H1 (cell line): ENCODE measurements at regions not wholly inside any gene's neighbourhood (a gene's known extent, or its start where the extent isn't known, plus 50 kb on each side); places are given as distances from the start of the nearest gene placed in this dataset.
"Not testable (repeated sequence)": the region's sequence is repeated elsewhere in the genome, so short reads cannot be mapped to it uniquely, and the experiment has no call there.

Experiments used
- CTCF ChIA-PET: fragments of 300-600 bp; sonication (Branson Sonifier 250); formaldehyde crosslinking; loops from one replicate; lab custom pipeline; 2021; ENCODE audit not compliant: partially characterized antibody; lab: Charles Lee
- POLR2A ChIA-PET: fragments of 300-600 bp; sonication (Branson Sonifier 250); formaldehyde crosslinking; loops from one replicate; lab custom pipeline; 2021; ENCODE audit warnings: inconsistent platforms; ENCODE audit not compliant: partially characterized antibody; lab: Charles Lee
- DNase-seq, 2 experiments: peaks; one replicate each; pipeline versions ENCODE4 v3.0.0 to v3.0.0-alpha.2; 2010 to 2022; ENCODE audit warnings: low spot score in 2 of 2, low read depth in 1 of 2, mixed read lengths in 1 of 2
- FAIRE-seq: peaks from 2 replicates; lab custom pipeline; 2011; peaks lifted over from hg19 to GRCh38; lab: Jason Lieb, UNC
- H2AFZ ChIP-seq: 2 replicates; pipeline ENCODE4 v1.8.1; 2012; ENCODE audit warnings: low read length, inconsistent platforms
- H2AK5ac ChIP-seq: 2 replicates; pipeline ENCODE4 v1.6.1; 2013; ENCODE audit warnings: low read depth, low read length
- H2BK120ac ChIP-seq: replicated peaks from 2 replicates; pipeline ENCODE3; 2013; ENCODE audit warnings: low read depth, low read length, inconsistent platforms
- H2BK12ac ChIP-seq: 2 replicates; pipeline ENCODE4 v1.6.1; 2013; ENCODE audit warnings: low read depth, low read length
- H2BK15ac ChIP-seq: 2 replicates; pipeline ENCODE4 v1.6.1; 2013; ENCODE audit warnings: low read length
- H2BK20ac ChIP-seq: 2 replicates; pipeline ENCODE4 v1.6.1; 2013; ENCODE audit warnings: low read length
- H2BK5ac ChIP-seq: 2 replicates; pipeline ENCODE4 v1.6.1; 2013; ENCODE audit warnings: low read depth, low read length
- H3K14ac ChIP-seq: 2 replicates; pipeline ENCODE4 v1.6.1; 2013; ENCODE audit warnings: inconsistent platforms; ENCODE audit not compliant: insufficient read length
- H3K18ac ChIP-seq: 2 replicates; pipeline ENCODE4 v1.6.1; 2013; ENCODE audit warnings: low read length; ENCODE audit errors: extremely low read depth
- H3K23ac ChIP-seq: 2 replicates; pipeline ENCODE4 v1.6.1; 2013; ENCODE audit warnings: inconsistent platforms; ENCODE audit not compliant: insufficient read length
- H3K23me2 ChIP-seq: 2 replicates; pipeline ENCODE4 v1.6.1; 2013; ENCODE audit warnings: low read depth, low read length
- H3K27ac ChIP-seq: 2 replicates; pipeline ENCODE4 v1.6.1; 2011; ENCODE audit warnings: low read depth, low read length, inconsistent platforms
- H3K27me3 ChIP-seq, 4 experiments: replicated peaks in 1 of 4; 1 replicate in 1 of 4; 2 replicates in 3 of 4; pipeline versions ENCODE4 v1.6.1 to v1.8.1; 2011 to 2013; ENCODE audit warnings: low read length in 3 of 4, mild to moderate bottlenecking in 3 of 4, inconsistent platforms in 2 of 4, mixed read lengths in 2 of 4, moderate library complexity in 1 of 4; ENCODE audit not compliant: control insufficient read depth in 3 of 4, insufficient read depth in 3 of 4; ENCODE audit errors: extremely low read depth in 1 of 4
- H3K36me3 ChIP-seq, 4 experiments: 2 replicates each; pipeline versions ENCODE4 v1.6.1 to v1.8.1; 2011 to 2013; ENCODE audit warnings: mild to moderate bottlenecking in 4 of 4, low read length in 3 of 4, moderate library complexity in 2 of 4, control low read depth in 1 of 4, inconsistent platforms in 1 of 4; ENCODE audit not compliant: insufficient read depth in 4 of 4, control insufficient read depth in 2 of 4
- H3K4ac ChIP-seq: replicated peaks from 2 replicates; pipeline ENCODE3; 2013; ENCODE audit warnings: low read length, low read depth, mixed read lengths, inconsistent platforms; ENCODE audit not compliant: insufficient read length
- H3K4me1 ChIP-seq, 4 experiments: replicated peaks in 1 of 4; 1 replicate in 1 of 4; 2 replicates in 3 of 4; pipeline versions ENCODE4 v1.6.1 to v1.8.1; 2011 to 2013; ENCODE audit warnings: low read length in 3 of 4, inconsistent platforms in 2 of 4, mixed read lengths in 1 of 4; ENCODE audit not compliant: insufficient read depth in 4 of 4, control insufficient read depth in 3 of 4
- H3K4me2 ChIP-seq, 2 experiments: 2 replicates each; pipeline versions ENCODE4 v1.6.1 to v1.8.1; 2011 to 2013; ENCODE audit warnings: low read depth in 2 of 2, low read length in 2 of 2, control low read depth in 1 of 2, inconsistent platforms in 1 of 2, mild to moderate bottlenecking in 1 of 2; ENCODE audit not compliant: insufficient read depth in 1 of 2
- H3K4me3 ChIP-seq, 4 experiments: fragments of 200-600, 300-600 bp in 1 of 4; sonication (generic), shearing (Covaris generic), sonication (Bioruptor Twin) in 1 of 4; 2 replicates each; pipeline versions ENCODE4 v1.5.1 to v1.8.1; 2011 to 2016; ENCODE audit warnings: low read length in 4 of 4, low read depth in 3 of 4, control low read depth in 2 of 4, inconsistent platforms in 2 of 4, mild to moderate bottlenecking in 2 of 4, mixed read lengths in 1 of 4, moderate library complexity in 1 of 4; ENCODE audit not compliant: insufficient read depth in 2 of 4; ENCODE audit errors: extremely low read depth in 1 of 4
- H3K56ac ChIP-seq: replicated peaks from 2 replicates; pipeline ENCODE3; 2013; ENCODE audit warnings: low read depth, mild to moderate bottlenecking, mixed read lengths, low read length, inconsistent platforms; ENCODE audit not compliant: insufficient read length
- H3K79me1 ChIP-seq: 2 replicates; pipeline ENCODE4 v1.6.1; 2013; ENCODE audit warnings: low read depth, low read length, control low read depth
- H3K79me2 ChIP-seq, 2 experiments: 2 replicates each; pipeline versions ENCODE4 v1.6.1 to v1.8.1; 2012 to 2013; ENCODE audit warnings: low read length in 2 of 2, mild to moderate bottlenecking in 2 of 2, inconsistent platforms in 1 of 2; ENCODE audit not compliant: insufficient read depth in 2 of 2, control insufficient read depth in 1 of 2
- H3K9ac ChIP-seq, 4 experiments: replicated peaks in 1 of 4; 1 replicate in 1 of 4; 2 replicates in 3 of 4; pipeline versions ENCODE4 v1.6.1 to v1.8.1; 2011 to 2013; ENCODE audit warnings: low read depth in 3 of 4, low read length in 3 of 4, control low read depth in 2 of 4, mild to moderate bottlenecking in 2 of 4, moderate library complexity in 2 of 4, inconsistent platforms in 1 of 4; ENCODE audit errors: extremely low read depth in 1 of 4
- H3K9me3 ChIP-seq, 2 experiments: 2 replicates each; pipeline versions ENCODE4 v1.6.1 to v1.8.1; 2012 to 2013; ENCODE audit warnings: mild to moderate bottlenecking in 2 of 2, moderate library complexity in 2 of 2, control low read depth in 1 of 2, inconsistent platforms in 1 of 2, low read depth in 1 of 2, low read length in 1 of 2, mixed read lengths in 1 of 2; ENCODE audit not compliant: insufficient read depth in 2 of 2
- H4K20me1 ChIP-seq, 2 experiments: replicated peaks in 1 of 2; 2 replicates each; pipeline versions ENCODE3 to v1.8.1; 2011 to 2013; ENCODE audit warnings: inconsistent platforms in 2 of 2, low read length in 2 of 2, mild to moderate bottlenecking in 1 of 2; ENCODE audit not compliant: insufficient read depth in 2 of 2, control insufficient read depth in 1 of 2
- H4K5ac ChIP-seq: 2 replicates; pipeline ENCODE4 v1.6.1; 2013; ENCODE audit warnings: low read length, low read depth, mixed read lengths, inconsistent platforms; ENCODE audit not compliant: insufficient read length
- H4K8ac ChIP-seq: 2 replicates; pipeline ENCODE4 v1.8.0; 2013; ENCODE audit warnings: mild to moderate bottlenecking, moderate library complexity, low read length, inconsistent platforms; ENCODE audit not compliant: insufficient read depth; ENCODE audit errors: extremely low read depth
- H4K91ac ChIP-seq: replicated peaks from 2 replicates; pipeline ENCODE3; 2013; ENCODE audit warnings: low read length, mixed read lengths, inconsistent platforms; ENCODE audit not compliant: insufficient read length
- RFX5 ChIP-seq: IDR thresholded peaks from 2 replicates; pipeline ENCODE4 v1.6.1; 2011; ENCODE audit warnings: low read depth, low read length, improper control_type of control experiment, borderline replicate concordance
- RXRA ChIP-seq: IDR thresholded peaks from 2 replicates; pipeline ENCODE4 v1.6.1; 2011; ENCODE audit warnings: low read depth, mild to moderate bottlenecking, low read length, moderate library complexity; ENCODE audit not compliant: insufficient read depth
- WGBS, 2 experiments: shearing (Covaris generic) in 1 of 2; methylation state at CpG; one replicate each; pipeline versions ENCODE4 v1.1.6 to v1.1.7; 2013 to 2015; ENCODE audit warnings: low lambda C conversion rate in 2 of 2, mixed read lengths in 2 of 2, inconsistent platforms in 1 of 2, low coverage in 1 of 2, missing lambda C conversion rate in 1 of 2; ENCODE audit not compliant: insufficient replicate concordance in 2 of 2, insufficient coverage in 1 of 2, insufficient read length in 1 of 2; ENCODE audit errors: extremely low coverage in 1 of 2, missing lambda C conversion rate in 1 of 2; 5-methylcytosine and 5-hydroxymethylcytosine counted together

GRCh38 chr10:85493703-85494102 is 872.9 kb downstream of the GRID1 start:
- Histone ChIP-seq H3K79me1 (no peaks in the 10 kb centered on the region), H3K27ac (no peak overlapping the region), H2BK15ac (no peak overlapping the region), H2BK20ac (no peak overlapping the region), H3K4me1 (peaks cover 0 to 6% (median 2%) of the 10 kb centered on the region in 4 experiments; a peak in 2 of 7 replicates), H3K9ac (no peak overlapping the region), H3K23me2 (no peaks in the 10 kb centered on the region), H3K27me3 (peaks cover 13 to 23% (median 17%) of the 10 kb centered on the region in 4 experiments; a peak in 6 of 7 replicates), H3K79me2 (no peaks in the 10 kb centered on the region), H2BK5ac (no peak overlapping the region), H2AK5ac (no peak overlapping the region), H3K36me3 (no peaks in the 10 kb centered on the region), H3K14ac (no peak overlapping the region), H3K18ac (no peak overlapping the region), H2BK12ac (no peak overlapping the region), H4K20me1 (peaks cover 2 to 3% of the 10 kb centered on the region in 2 experiments), H2BK120ac (no peak overlapping the region), H2AFZ (no peak overlapping the region), H4K91ac (no peak overlapping the region), H3K4me3 (no peak overlapping the region), H3K4me2 (no peak overlapping the region), H3K23ac (no peak overlapping the region), H3K4ac (no peak overlapping the region), H3K56ac (no peak overlapping the region), H4K5ac (no peak overlapping the region), H4K8ac (no peak overlapping the region), H3K9me3 (no peaks in the 10 kb centered on the region)
- TF ChIP-seq RFX5 (no peak), RXRA (no peak)
- DNase-seq (no peak), FAIRE-seq (no peak)
- WGBS, 2 experiments: 77% methylated on average over 3 of the region's 3 CpGs; no CpG with 5 or more reads in 1 of the 2 experiments
- ChIA-PET POLR2A (no interaction called here), CTCF (no interaction called here)

- H3K79me2 ChIP-seq, H3K18ac ChIP-seq, H3K4ac ChIP-seq, H3K36me3 ChIP-seq, H3K4me3 ChIP-seq, DNase-seq, H3K23ac ChIP-seq, H3K9ac ChIP-seq, FAIRE-seq, H4K20me1 ChIP-seq, H3K27ac ChIP-seq, H2BK20ac ChIP-seq, H2BK15ac ChIP-seq, H3K23me2 ChIP-seq, H2BK5ac ChIP-seq, H3K4me2 ChIP-seq, H2AK5ac ChIP-seq, H2BK12ac ChIP-seq, H3K27me3 ChIP-seq, H3K56ac ChIP-seq, H4K5ac ChIP-seq, H4K91ac ChIP-seq, H2AFZ ChIP-seq, H3K4me1 ChIP-seq, H4K8ac ChIP-seq, H3K14ac ChIP-seq, H3K79me1 ChIP-seq, POLR2A ChIA-PET, H2BK120ac ChIP-seq: not testable (repeated sequence)
- WGBS, 2 experiments: 92% methylated on average over 10 of the region's 10 CpGs; no CpG with 5 or more reads in 1 of the 2 experiments
- peaks cover 12 to 16% of the 10 kb centered on the region in 2 experiments for H3K9me3 ChIP-seq
- CTCF ChIA-PET: interaction anchor here (1.2 to 1.6 kb wide), 2 partner anchors 9 to 11 kb away, joined by 4 to 5 read pairs; no protein-coding TSS in a partner anchor
Observed at GRCh38 chr10:85504641-85505040, 862.0 kb downstream of the GRID1 start.
